SU-DHL-6 (cell line): ENCODE measurements at regions not wholly inside any gene's neighbourhood (a gene's known extent, or its start where the extent isn't known, plus 50 kb on each side); places are given as distances from the start of the nearest gene placed in this dataset.

Experiments used
- H2AFZ ChIP-seq: fragments of 200-600 bp; sonication (generic); 2 replicates; pipeline ENCODE4 v1.6.1; 2014; ENCODE audit warnings: low read depth, mild to moderate bottlenecking, moderate library complexity, mixed read lengths, antibody characterized with exemption, low read length; ENCODE audit not compliant: severe bottlenecking
- H3F3A ChIP-seq: fragments of 200-600 bp; shearing (Covaris generic); 2 replicates; pipeline ENCODE4 v1.6.0; 2016; ENCODE audit warnings: antibody characterized with exemption, mild to moderate bottlenecking; ENCODE audit not compliant: insufficient read depth
- H3K27ac ChIP-seq: fragments of 200-600 bp; sonication (generic); 2 replicates; pipeline ENCODE4 v1.5.1; 2016; ENCODE audit warnings: low read depth, mild to moderate bottlenecking, low read length, moderate library complexity, mixed read lengths
- H3K27me3 ChIP-seq: fragments of 200-600 bp; sonication (generic), shearing (Covaris generic); 2 replicates; pipeline ENCODE4 v1.6.0; 2014; ENCODE audit warnings: mild to moderate bottlenecking, low read length
- H3K36me3 ChIP-seq: fragments of 200-600 bp; sonication (generic); 2 replicates; pipeline ENCODE4 v1.6.1; 2014; ENCODE audit warnings: mild to moderate bottlenecking, low read length, mixed read lengths
- H3K4me2 ChIP-seq: fragments of 300-600, 200-600 bp; shearing (Covaris generic), sonication (generic); 2 replicates; pipeline ENCODE4 v1.6.0; 2014; ENCODE audit warnings: low read length, low read depth, mild to moderate bottlenecking; ENCODE audit not compliant: poor library complexity, severe bottlenecking
- H3K4me3 ChIP-seq: fragments of 200-600 bp; sonication (generic); 2 replicates; pipeline ENCODE4 v1.5.1; 2014; ENCODE audit warnings: antibody characterized with exemption, low read length, mild to moderate bottlenecking, mixed read lengths; ENCODE audit not compliant: insufficient read depth, poor library complexity, severe bottlenecking
- H3K79me2 ChIP-seq: fragments of 200-600 bp; sonication (generic); 2 replicates; pipeline ENCODE4 v1.6.1; 2014; ENCODE audit warnings: mild to moderate bottlenecking, low read length, moderate library complexity; ENCODE audit not compliant: insufficient read depth
- H3K9ac ChIP-seq: fragments of 200-600 bp; sonication (generic); 2 replicates; pipeline ENCODE4 v1.7.0; 2014; ENCODE audit warnings: mild to moderate bottlenecking, low read length
- H3K9me2 ChIP-seq: fragments of 200-600 bp; sonication (generic); replicated peaks from 2 replicates; pipeline ENCODE4 v1.6.1; 2014; ENCODE audit warnings: low read length; ENCODE audit not compliant: insufficient read depth
- H3K9me3 ChIP-seq: fragments of 200-600 bp; sonication (generic); 2 replicates; pipeline ENCODE4 v1.6.1; 2014; ENCODE audit warnings: low read length, mixed read lengths; ENCODE audit not compliant: insufficient read depth
- H4K20me1 ChIP-seq: fragments of 200-600 bp; sonication (generic); 2 replicates; pipeline ENCODE4 v1.6.1; 2014; ENCODE audit warnings: low read depth, mild to moderate bottlenecking, antibody characterized with exemption, low read length, moderate library complexity, mixed read lengths
- EZH2phosphoT487 ChIP-seq: fragments of 200-600 bp; sonication (generic), shearing (Covaris generic); conservative IDR thresholded peaks from 2 replicates; pipeline ENCODE4 v1.6.1; 2018; ENCODE audit warnings: mild to moderate bottlenecking, antibody characterized with exemption, low read length, moderate library complexity, mixed read lengths
- TF ChIP-seq, protein P1 (sequence below): fragments of 200-600 bp; sonication (generic); IDR thresholded peaks from one replicate; pipeline ENCODE4 v1.5.1; 2017; ENCODE audit warnings: antibody characterized with exemption, mild to moderate bottlenecking, low read length, moderate library complexity; ENCODE audit not compliant: insufficient read depth, poor library complexity, severe bottlenecking

DNA sequence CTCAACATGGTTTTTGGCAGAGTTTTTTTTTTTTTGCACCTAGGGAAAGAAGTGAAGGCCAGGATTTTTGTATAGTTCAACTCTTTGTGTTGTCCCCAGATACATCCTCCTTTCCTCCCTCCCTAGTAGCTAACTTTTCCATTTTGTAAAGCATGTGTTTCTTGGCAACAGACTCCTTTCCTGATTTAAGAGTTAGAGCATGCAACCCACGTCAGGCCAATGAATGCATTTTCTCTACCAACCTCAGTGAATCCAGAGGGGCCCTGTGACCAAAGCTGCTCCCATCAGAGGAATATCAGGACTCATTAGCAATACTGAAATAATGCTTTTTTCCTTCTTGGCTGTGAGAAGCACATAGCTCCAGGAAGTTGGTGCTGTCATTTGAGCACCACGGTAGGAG, 287.2 kb downstream of the LMO4 start:
- H3K36me3 ChIP-seq, result no peaks in the 10 kb centered on the region
- no peak overlapping the region for H3K27ac ChIP-seq
- no peaks in the 10 kb centered on the region for H3K9me2 ChIP-seq
- H3K27me3 ChIP-seq, result no peaks in the 10 kb centered on the region
- no peak overlapping the region for H2AFZ ChIP-seq
- no peak overlapping the region for H3K4me3 ChIP-seq
- H3K4me2 ChIP-seq, result no peak overlapping the region
- H3K9me3 ChIP-seq, result no peaks in the 10 kb centered on the region
- no peak overlapping the region for H3K9ac ChIP-seq
- no peaks in the 10 kb centered on the region for H3K79me2 ChIP-seq
- no peaks in the 10 kb centered on the region for H3F3A ChIP-seq
- H4K20me1 ChIP-seq, result no peaks in the 10 kb centered on the region
- no peak for TF ChIP-seq EZH2phosphoT487
- TF ChIP-seq, protein P1, sequence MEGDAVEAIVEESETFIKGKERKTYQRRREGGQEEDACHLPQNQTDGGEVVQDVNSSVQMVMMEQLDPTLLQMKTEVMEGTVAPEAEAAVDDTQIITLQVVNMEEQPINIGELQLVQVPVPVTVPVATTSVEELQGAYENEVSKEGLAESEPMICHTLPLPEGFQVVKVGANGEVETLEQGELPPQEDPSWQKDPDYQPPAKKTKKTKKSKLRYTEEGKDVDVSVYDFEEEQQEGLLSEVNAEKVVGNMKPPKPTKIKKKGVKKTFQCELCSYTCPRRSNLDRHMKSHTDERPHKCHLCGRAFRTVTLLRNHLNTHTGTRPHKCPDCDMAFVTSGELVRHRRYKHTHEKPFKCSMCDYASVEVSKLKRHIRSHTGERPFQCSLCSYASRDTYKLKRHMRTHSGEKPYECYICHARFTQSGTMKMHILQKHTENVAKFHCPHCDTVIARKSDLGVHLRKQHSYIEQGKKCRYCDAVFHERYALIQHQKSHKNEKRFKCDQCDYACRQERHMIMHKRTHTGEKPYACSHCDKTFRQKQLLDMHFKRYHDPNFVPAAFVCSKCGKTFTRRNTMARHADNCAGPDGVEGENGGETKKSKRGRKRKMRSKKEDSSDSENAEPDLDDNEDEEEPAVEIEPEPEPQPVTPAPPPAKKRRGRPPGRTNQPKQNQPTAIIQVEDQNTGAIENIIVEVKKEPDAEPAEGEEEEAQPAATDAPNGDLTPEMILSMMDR, result no peak

DNA sequence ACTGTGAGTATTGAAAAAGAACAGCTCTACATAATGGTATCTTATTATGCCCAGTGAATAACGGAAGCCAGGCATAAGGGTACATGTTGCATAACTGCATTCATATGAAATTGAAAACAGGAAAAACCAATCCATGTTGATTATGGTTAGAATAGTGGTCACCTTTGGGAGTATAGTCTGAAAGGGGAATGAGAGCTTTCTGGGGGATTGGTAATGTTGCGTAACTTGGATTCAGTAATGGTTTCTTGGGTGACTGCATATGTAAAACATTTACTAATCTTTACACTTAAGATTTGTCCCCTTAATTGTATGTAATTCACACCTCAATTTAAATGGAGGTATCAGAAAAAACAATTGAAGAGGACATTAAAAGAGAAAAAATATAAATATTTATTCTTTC, 292.1 kb downstream of the LMO4 start:
- Histone ChIP-seq H3F3A (no peaks in the 10 kb centered on the region), H3K27ac (no peak overlapping the region), H3K36me3 (no peaks in the 10 kb centered on the region), H3K9ac (no peak overlapping the region), H3K27me3 (no peaks in the 10 kb centered on the region), H3K9me2 (no peaks in the 10 kb centered on the region), H3K9me3 (no peaks in the 10 kb centered on the region), H3K4me3 (no peak overlapping the region), H2AFZ (no peak overlapping the region), H4K20me1 (no peaks in the 10 kb centered on the region), H3K79me2 (no peaks in the 10 kb centered on the region), H3K4me2 (no peak overlapping the region)
- no peak for TF ChIP-seq EZH2phosphoT487
- TF ChIP-seq, protein P1, result no peak

DNA sequence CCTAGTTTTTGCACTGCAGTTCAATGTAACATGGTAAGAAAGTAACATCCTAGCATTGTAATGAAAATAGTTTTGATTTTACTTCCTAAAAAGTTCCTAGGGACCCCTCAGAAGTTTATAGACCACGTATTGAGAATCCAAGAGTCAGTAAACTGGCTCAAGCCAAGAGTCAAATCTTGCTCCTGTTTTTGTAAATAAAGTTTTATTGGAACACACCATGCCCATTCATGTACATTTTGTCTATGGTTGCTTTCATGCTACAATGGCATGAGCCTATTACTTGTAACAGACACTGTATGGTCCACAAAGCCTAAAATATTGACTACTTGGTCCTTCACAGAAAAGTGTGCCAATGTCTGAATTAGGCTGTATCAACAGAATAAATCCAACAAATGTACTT, 301.0 kb downstream of the LMO4 start:
- no peak for TF ChIP-seq EZH2phosphoT487
- TF ChIP-seq, protein P1, result no peak
- no peak overlapping the region for H3K9ac ChIP-seq

DNA sequence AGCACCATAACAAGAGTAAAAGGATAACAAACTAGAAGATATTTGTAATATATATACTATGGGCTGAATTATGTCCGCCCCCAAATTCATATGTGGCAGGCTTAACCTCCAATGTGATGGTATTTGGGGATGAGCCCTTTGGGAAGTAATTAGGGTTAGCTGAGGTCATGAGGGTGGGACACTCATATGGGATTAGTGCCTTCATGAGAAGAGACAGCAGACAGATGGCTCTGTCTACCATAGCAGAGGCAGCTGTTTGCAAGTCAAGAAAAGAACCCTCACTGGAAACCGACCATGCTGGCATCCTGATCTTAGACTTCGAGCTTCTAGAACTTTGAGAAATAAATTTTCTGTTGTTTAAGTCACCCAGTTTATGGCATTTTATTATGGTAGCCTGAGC, 303.6 kb downstream of the LMO4 start:
- no peak overlapping the region for H3K9ac ChIP-seq
- H3K4me3 ChIP-seq, result no peak overlapping the region
- H3K4me2 ChIP-seq, result no peak overlapping the region
- H3K79me2 ChIP-seq, result no peaks in the 10 kb centered on the region
- H3K27ac ChIP-seq, result no peak overlapping the region
- no peaks in the 10 kb centered on the region for H3K9me3 ChIP-seq
- no peaks in the 10 kb centered on the region for H3F3A ChIP-seq
- H3K36me3 ChIP-seq, result no peaks in the 10 kb centered on the region; the same call in 1 of the 2 replicates
- no peaks in the 10 kb centered on the region for H4K20me1 ChIP-seq
- TF ChIP-seq EZH2phosphoT487, result no peak
- TF ChIP-seq, protein P1, result no peak
- H3K9me2 ChIP-seq, result no peaks in the 10 kb centered on the region
- H3K27me3 ChIP-seq, result no peaks in the 10 kb centered on the region
- H2AFZ ChIP-seq, result no peak overlapping the region

More for the DNA sequence above, 301.0 kb downstream of the LMO4 start:
- Histone ChIP-seq H3K9me3 (no peaks in the 10 kb centered on the region), H3K36me3 (no peaks in the 10 kb centered on the region; the same call in 1 of the 2 replicates), H3K27me3 (no peaks in the 10 kb centered on the region), H2AFZ (no peak overlapping the region), H4K20me1 (no peaks in the 10 kb centered on the region), H3K79me2 (no peaks in the 10 kb centered on the region), H3K4me2 (no peak overlapping the region), H3K27ac (no peak overlapping the region), H3F3A (no peaks in the 10 kb centered on the region), H3K9me2 (no peaks in the 10 kb centered on the region), H3K4me3 (no peak overlapping the region)
